GM23338 (cell line): ENCODE measurements at regions not wholly inside any gene's neighbourhood (a gene's known extent, or its start where the extent isn't known, plus 50 kb on each side); places are given as distances from the start of the nearest gene placed in this dataset.

Experiments used
- CTCF ChIP-seq, 2 experiments: fragments of 200-600 bp in 1 of 2; sonication (generic) in 1 of 2; conservative IDR thresholded peaks; 2 replicates each; pipeline versions ENCODE4 v1.5.1 to v1.6.1; 2016 to 2017; ENCODE audit warnings: antibody characterized with exemption in 2 of 2, low read depth in 2 of 2, mild to moderate bottlenecking in 2 of 2, moderate library complexity in 1 of 2
- EZH2 ChIP-seq: fragments of 200-600 bp; sonication (generic); IDR thresholded peaks from one replicate; pipeline ENCODE4 v1.8.0; 2017; ENCODE audit warnings: antibody characterized with exemption, mild to moderate bottlenecking, low read depth; ENCODE audit not compliant: unreplicated experiment
- EZH2phosphoT487 ChIP-seq: fragments of 200-600 bp; sonication (generic); IDR thresholded peaks from one replicate; pipeline ENCODE4 v1.8.1; 2018; ENCODE audit warnings: antibody characterized with exemption; ENCODE audit not compliant: unreplicated experiment
- POLR2AphosphoS5 ChIP-seq: IDR thresholded peaks from 2 replicates; pipeline ENCODE4 v1.6.1; 2016; ENCODE audit warnings: antibody characterized with exemption, low read depth
- ZNF114 ChIP-seq: fragments of 250-450 bp; sonication (Bioruptor Pico); IDR thresholded peaks from 2 replicates; pipeline ENCODE4 v1.5.0; 2020; ENCODE audit warnings: mild to moderate bottlenecking, moderate library complexity

- no peak for TF ChIP-seq ZNF114
- TF ChIP-seq CTCF (conservative IDR thresholded peaks at IDR 0.05; ENCODE audit: low read depth in 2 of 2), result no peak
- no peak for TF ChIP-seq EZH2phosphoT487
- TF ChIP-seq POLR2AphosphoS5, result no peak
- TF ChIP-seq EZH2, result no peak
Measured at GRCh38 chr5:89606939-89607534, 724.1 kb upstream of the MEF2C start.
